SK-N-SH treated with all-trans-retinoic acid at 6 μM for 48 hours (cell line): ENCODE measurements at regions not wholly inside any gene's neighbourhood (a gene's known extent, or its start where the extent isn't known, plus 50 kb on each side); places are given as distances from the start of the nearest gene placed in this dataset.

ENCODE experiments used
- CSDC2 ChIP-seq: fragments of 250-450 bp; sonication (Bioruptor Pico); IDR thresholded peaks from 2 replicates; pipeline ENCODE4 v1.5.0; 2020; ENCODE audit warnings: mild to moderate bottlenecking, moderate library complexity
- OSR1 ChIP-seq: fragments of 250-450 bp; sonication (Bioruptor Pico); IDR thresholded peaks from 2 replicates; pipeline ENCODE4 v1.8.0; 2022; ENCODE audit warnings: moderate library complexity, mild to moderate bottlenecking, inconsistent platforms
- RARB ChIP-seq: fragments of 250-450 bp; sonication (Bioruptor Pico); IDR thresholded peaks from 2 replicates; pipeline ENCODE4 v1.8.0; 2021; ENCODE audit warnings: mild to moderate bottlenecking, moderate library complexity
- TCF4 ChIP-seq: fragments of 250-450 bp; sonication (Bioruptor Pico); IDR thresholded peaks from 2 replicates; pipeline ENCODE4 v1.8.0; 2021; ENCODE audit warnings: mild to moderate bottlenecking, moderate library complexity, borderline replicate concordance
- ZFP3 ChIP-seq: fragments of 250-450 bp; sonication (Bioruptor Pico); IDR thresholded peaks from 2 replicates; pipeline ENCODE4 v1.5.0; 2020; ENCODE audit warnings: mild to moderate bottlenecking, moderate library complexity
- TF ChIP-seq, protein P1 (sequence below): fragments of 250-450 bp; sonication (Bioruptor Pico); IDR thresholded peaks from 2 replicates; pipeline ENCODE4 v1.8.0; 2021; ENCODE audit warnings: low read depth, mild to moderate bottlenecking, moderate library complexity, borderline replicate concordance

DNA sequence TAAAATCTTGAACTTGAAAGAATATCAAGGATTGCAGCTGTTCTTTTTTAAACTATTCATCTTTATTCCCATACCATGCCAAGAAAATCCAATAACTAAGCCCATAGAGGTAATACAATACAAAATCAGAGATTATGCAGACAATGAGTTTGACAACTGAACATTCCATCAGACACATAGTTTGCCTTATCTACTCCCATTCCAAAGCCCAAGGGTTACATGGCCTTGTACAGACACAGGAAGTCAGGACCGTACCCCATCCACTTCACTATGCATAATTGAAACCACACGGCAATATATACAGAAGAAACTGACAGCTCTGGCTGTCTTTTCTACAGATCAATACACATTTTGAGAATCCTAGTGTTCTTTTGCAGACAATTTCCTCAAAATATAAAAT, 181.3 kb downstream of the TMX3 start:
- TF ChIP-seq TCF4 (CRISPR knock-in tag) = no peak
- TF ChIP-seq RARB (CRISPR knock-in tag) = no peak
- TF ChIP-seq, protein P1, sequence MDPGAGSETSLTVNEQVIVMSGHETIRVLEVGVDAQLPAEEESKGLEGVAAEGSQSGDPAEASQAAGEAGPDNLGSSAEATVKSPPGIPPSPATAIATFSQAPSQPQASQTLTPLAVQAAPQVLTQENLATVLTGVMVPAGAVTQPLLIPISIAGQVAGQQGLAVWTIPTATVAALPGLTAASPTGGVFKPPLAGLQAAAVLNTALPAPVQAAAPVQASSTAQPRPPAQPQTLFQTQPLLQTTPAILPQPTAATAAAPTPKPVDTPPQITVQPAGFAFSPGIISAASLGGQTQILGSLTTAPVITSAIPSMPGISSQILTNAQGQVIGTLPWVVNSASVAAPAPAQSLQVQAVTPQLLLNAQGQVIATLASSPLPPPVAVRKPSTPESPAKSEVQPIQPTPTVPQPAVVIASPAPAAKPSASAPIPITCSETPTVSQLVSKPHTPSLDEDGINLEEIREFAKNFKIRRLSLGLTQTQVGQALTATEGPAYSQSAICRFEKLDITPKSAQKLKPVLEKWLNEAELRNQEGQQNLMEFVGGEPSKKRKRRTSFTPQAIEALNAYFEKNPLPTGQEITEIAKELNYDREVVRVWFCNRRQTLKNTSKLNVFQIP (CRISPR knock-in tag) = no peak
- TF ChIP-seq CSDC2 (CRISPR knock-in tag) = no peak
- no peak for TF ChIP-seq ZFP3 (CRISPR knock-in tag)
- no peak for TF ChIP-seq OSR1 (CRISPR knock-in tag)
